Left lung (tissue), 4 donors: ENCODE measurements at regions not wholly inside any gene's neighbourhood (a gene's known extent, or its start where the extent isn't known, plus 50 kb on each side); places are given as distances from the start of the nearest gene placed in this dataset.
"Not testable (repeated sequence)": the region's sequence is repeated elsewhere in the genome, so short reads cannot be mapped to it uniquely, and the experiment has no call there.

ENCODE experiments used
- ATAC-seq: fragments of 200-7000 bp; cut with Tn5 transposase; one replicate; pipeline ENCODE4 v1.9.1; 2020; ENCODE audit warnings: moderate library complexity
- DNase-seq, 4 donors: peaks; one replicate each; pipeline ENCODE4 v3.0.0-alpha.2; 2013 to 2020
- H3K27ac ChIP-seq, 2 donors: fragments of 200-600 bp; sonication (generic) in 1 of 2; one replicate each; pipeline versions ENCODE4 v1.5.0 to v1.8.0; 2020 to 2021
- H3K27me3 ChIP-seq, 2 donors: fragments of 200-600 bp; sonication (generic) in 1 of 2; one replicate each; pipeline versions ENCODE4 v1.5.0 to v1.8.0; 2020 to 2021
- H3K36me3 ChIP-seq, 2 donors: fragments of 200-600 bp; sonication (generic) in 1 of 2; one replicate each; pipeline versions ENCODE4 v1.5.0 to v1.8.0; 2020 to 2021
- H3K4me1 ChIP-seq, 2 donors: fragments of 200-600 bp; one replicate each; pipeline ENCODE4 v1.8.0; 2021
- H3K4me3 ChIP-seq, 2 donors: fragments of 200-600 bp; sonication (generic) in 1 of 2; one replicate each; pipeline versions ENCODE4 v1.5.0 to v1.8.0; 2020 to 2021; ENCODE audit warnings: mild to moderate bottlenecking in 1 of 2
- H3K9me3 ChIP-seq, 2 donors: fragments of 200-600 bp; sonication (generic) in 1 of 2; one replicate each; pipeline versions ENCODE4 v1.5.0 to v1.8.0; 2020 to 2021
- CTCF ChIP-seq, 2 donors: fragments of 200-600 bp; sonication (generic) in 1 of 2; IDR thresholded peaks; one replicate each; pipeline versions ENCODE4 v1.5.0 to v1.8.0; 2021; ENCODE audit warnings: antibody characterized with exemption in 2 of 2
- intact Hi-C, 2 donors: fragments of 100-400 bp; cut with DNase I; formaldehyde crosslinking; loops; one replicate each; pipeline versions ENCODE4 v1.11.2 to v1.14.2; 2022
- donor health status: DM: no; HTN: yes; CAD: no.
- donor health status: DM: no; HTN: no; CAD: no.

- ATAC-seq, result no peak
- H3K27ac ChIP-seq, result no peak overlapping the region
Observed at GRCh38 chr12:115799610-115800009, 477.9 kb downstream of the MED13L start.

GRCh38 chr12:115798309-115798917 lies 479.1 kb downstream of the MED13L start:
- no peak overlapping the region for H3K4me3 ChIP-seq
- ATAC-seq, result no peak
- H3K4me1 ChIP-seq, result no peaks in the 10 kb centered on the region
- no peaks in the 10 kb centered on the region for H3K36me3 ChIP-seq
- no peaks in the 10 kb centered on the region for H3K9me3 ChIP-seq
- no peak for TF ChIP-seq CTCF (IDR thresholded peaks at IDR 0.05)
- no peaks in the 10 kb centered on the region for H3K27me3 ChIP-seq
- no peak for DNase-seq
- H3K27ac ChIP-seq, result no peak overlapping the region
- intact Hi-C loops, result no loop called here

More at GRCh38 chr12:115799610-115800009, 477.9 kb downstream of the MED13L start:
- Histone ChIP-seq H3K4me1 (no peaks in the 10 kb centered on the region), H3K9me3 (no peaks in the 10 kb centered on the region), H3K36me3 (no peaks in the 10 kb centered on the region), H3K27me3 (no peaks in the 10 kb centered on the region), H3K4me3 (no peak overlapping the region)
- no peak for TF ChIP-seq CTCF (IDR thresholded peaks at IDR 0.05)
- DNase-seq, result no peak
- intact Hi-C loops, result no loop called here

GRCh38 chr12:115794659-115795081 lies 482.8 kb downstream of the MED13L start:
- intact Hi-C loops, result no loop called here
- no peaks in the 10 kb centered on the region for H3K27me3 ChIP-seq

GRCh38 chr12:115791331-115791730 lies 486.2 kb downstream of the MED13L start:
- TF ChIP-seq CTCF (IDR thresholded peaks at IDR 0.05), result no peak
- H3K27ac ChIP-seq, result no peak overlapping the region
- no peaks in the 10 kb centered on the region for H3K36me3 ChIP-seq
- no peaks in the 10 kb centered on the region for H3K9me3 ChIP-seq
- H3K27me3 ChIP-seq, result no peaks in the 10 kb centered on the region
- DNase-seq (no peak), ATAC-seq (no peak)
- intact Hi-C loops, result no loop called here
- H3K4me1 ChIP-seq, result no peaks in the 10 kb centered on the region
- no peak overlapping the region for H3K4me3 ChIP-seq

More at GRCh38 chr12:115794659-115795081, 482.8 kb downstream of the MED13L start:
- TF ChIP-seq CTCF (IDR thresholded peaks at IDR 0.05), result no peak
- no peak overlapping the region for H3K27ac ChIP-seq
- H3K36me3 ChIP-seq, result no peaks in the 10 kb centered on the region
- H3K4me3 ChIP-seq, result no peak overlapping the region
- H3K9me3 ChIP-seq, result no peaks in the 10 kb centered on the region
- ATAC-seq (no peak), DNase-seq (no peak)
- H3K4me1 ChIP-seq, result no peaks in the 10 kb centered on the region

GRCh38 chr12:115790526-115790925 lies 487.0 kb downstream of the MED13L start:
- DNase-seq (no peak), ATAC-seq (no peak)
- no peak for TF ChIP-seq CTCF (IDR thresholded peaks at IDR 0.05)
- Histone ChIP-seq H3K4me1 (no peaks in the 10 kb centered on the region), H3K27ac (no peak overlapping the region), H3K4me3 (no peak overlapping the region), H3K9me3 (no peaks in the 10 kb centered on the region), H3K27me3 (no peaks in the 10 kb centered on the region), H3K36me3 (no peaks in the 10 kb centered on the region)
- intact Hi-C loops, result no loop called here

GRCh38 chr12:115786490-115786889 lies 491.0 kb downstream of the MED13L start:
- H3K27me3 ChIP-seq, H3K36me3 ChIP-seq, H3K4me3 ChIP-seq, DNase-seq, intact Hi-C loops, H3K4me1 ChIP-seq, H3K9me3 ChIP-seq, H3K27ac ChIP-seq, ATAC-seq: not testable (repeated sequence)
